ENCODE measurements at regions not wholly inside any gene's neighbourhood (a gene's known extent, or its start where the extent isn't known, plus 50 kb on each side); places are given as distances from the start of the nearest gene placed in this dataset.

DNA sequence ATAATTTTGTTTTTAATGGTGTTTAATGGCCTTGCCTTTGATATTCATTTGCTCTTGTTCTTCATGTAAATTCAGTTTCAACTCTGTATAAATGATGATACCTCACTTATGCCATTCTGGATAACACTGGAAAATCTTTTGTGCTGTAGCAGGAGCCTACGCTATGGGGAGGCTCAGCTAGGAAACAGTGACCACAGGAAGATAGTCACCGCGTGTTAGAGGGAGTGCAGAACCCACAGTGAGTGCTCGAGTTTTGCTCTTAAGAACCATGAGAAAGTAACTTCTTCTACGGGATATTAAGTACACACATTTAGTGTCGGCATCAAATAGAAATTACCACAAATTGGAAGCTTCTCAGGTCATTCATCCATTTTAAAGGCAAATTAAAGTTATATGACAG is 143.9 kb downstream of the IRX2 start:
- DNase-seq = no peak

DNA sequence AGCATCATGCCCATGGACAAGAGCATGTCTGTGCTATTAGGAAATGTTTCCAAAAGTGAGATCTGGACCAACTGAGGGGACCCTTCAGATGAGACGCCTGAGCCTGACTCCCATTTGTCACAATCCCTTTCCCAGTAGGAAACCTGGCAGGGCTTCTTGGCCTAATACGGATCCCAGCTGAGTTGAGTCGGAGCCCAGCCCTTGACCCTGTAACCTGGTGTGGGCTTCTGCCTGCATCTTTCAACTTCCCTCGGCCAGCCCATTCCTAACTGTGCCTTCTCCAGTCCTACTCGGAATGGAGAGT is 148.3 kb downstream of the IRX2 start:
- DNase-seq = no peak

DNA sequence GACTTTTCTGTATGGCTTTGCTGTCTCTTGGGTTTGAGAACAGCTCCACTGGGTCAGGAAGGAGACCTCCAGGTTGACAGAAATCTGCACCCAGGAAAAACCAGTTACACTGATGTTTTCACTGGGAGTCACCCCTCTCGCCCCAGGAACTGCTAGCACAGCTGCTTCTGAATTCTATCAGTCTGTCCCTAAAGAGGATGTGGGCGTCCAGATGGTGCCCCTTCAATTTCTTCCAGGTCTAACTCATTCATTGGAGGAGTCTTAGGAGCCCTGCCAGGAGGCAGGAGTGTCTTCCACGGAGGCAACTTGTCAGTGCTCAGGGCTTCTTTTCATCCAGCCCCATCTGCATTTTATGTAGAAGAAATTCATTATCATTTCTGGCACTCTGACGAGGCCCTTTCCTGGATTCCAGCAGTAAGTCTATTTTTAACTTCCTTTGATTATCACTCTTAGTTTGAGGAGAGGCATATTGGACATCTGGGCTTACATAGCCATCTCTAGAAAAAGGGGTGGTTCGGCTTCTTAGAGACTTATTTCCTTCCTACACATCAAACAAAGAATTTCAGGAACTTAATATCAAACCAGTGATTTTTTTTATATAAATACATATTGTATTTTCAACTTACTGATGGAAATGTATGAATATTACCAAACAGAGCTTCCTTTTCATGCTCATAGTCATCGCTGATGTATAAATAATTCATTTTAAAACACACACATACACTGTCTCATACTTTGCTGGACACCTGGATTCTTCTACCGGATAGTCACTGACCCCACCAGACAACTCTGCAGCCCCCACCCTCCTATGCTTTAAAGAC is 148.8 kb downstream of the IRX2 start:
- DNase-seq = peak in 3 of 58 donors; percentile 8 to 28 (median 26)

DNA sequence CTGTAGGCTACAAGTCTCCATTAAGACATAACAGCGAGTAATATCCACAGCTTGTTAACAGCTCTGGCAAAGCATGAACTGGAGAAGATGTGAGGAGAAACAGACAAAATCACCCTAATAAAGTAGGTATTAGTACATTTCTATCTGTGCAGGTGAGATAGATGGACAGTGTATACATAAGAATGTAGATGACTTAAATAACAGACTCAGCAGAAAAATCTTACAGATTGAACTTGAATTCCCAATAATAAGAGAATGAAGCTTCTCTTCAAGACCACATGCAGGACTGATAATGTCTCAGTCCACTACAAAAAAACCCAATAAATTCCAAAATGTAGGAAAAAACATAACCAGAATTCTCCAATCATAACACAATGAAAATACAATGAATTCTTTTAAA is 153.0 kb downstream of the IRX2 start:
- no peak for DNase-seq

DNA sequence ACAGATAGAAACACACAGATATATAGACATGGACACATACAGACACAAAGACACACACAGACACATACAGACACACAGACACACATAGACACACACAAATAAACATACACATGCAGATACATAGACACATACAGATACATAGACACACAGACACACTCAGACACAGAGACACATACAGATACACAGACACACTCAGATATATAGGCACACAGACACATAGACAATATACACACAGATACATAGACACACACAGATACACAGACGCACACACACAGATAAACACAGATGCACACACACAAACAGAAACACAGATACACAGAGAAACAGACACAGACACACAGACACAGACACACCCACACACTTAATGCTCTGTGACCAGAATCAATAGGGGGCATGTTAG is 156.8 kb downstream of the IRX2 start:
- no peak for DNase-seq

DNA sequence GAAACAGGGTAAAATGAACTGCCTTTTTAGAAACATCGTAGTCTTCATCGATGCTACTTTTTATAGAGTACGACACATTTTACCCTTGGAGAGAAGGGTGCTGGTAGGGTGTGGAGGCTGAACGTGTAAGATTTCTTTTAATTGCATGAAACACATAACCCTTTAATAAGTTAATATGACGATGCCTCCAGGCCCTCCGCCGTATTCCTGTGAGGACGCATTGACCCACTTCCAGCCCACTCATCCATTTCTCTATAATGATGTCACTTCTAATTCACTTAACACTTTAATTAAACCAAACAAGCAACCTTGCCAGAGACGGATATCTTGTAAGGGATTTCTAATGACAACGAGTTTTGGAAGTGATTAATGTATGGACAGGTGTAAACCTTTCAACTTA is 158.7 kb downstream of the IRX2 start:
- no peak for DNase-seq

DNA sequence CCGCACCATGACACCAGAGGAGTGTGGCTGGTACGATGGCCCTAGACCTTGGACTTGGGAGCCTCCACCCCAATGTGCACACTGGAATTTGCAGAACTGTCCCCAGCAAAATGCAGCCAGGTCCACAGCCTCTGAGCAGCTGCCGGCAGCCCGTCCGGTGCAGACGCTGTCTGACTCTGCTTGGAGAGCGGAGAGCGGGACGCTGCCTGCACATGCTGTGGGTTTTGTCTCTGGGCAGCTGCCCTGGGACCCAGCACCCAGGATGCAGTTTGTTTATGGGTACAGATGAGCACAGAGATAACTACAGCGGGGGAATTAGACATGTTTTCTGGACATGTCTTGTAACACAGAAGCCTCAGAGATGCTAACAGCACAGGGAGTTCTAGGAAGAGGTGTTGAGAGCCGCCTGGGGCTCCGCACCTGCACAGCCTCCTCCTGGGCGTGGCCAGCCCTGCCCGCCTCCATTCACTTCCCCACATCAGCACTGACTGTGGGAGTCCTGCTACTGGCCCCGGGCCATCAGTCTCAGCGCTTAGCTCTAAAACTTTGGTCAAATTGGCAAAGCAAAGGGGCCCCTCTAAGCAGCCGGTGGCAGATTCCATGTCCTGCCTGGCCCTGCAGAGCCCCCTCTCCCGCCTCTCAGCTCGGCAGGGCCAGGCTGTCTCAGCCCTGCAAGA is 159.6 kb downstream of the IRX2 start:
- no peak for DNase-seq

DNA sequence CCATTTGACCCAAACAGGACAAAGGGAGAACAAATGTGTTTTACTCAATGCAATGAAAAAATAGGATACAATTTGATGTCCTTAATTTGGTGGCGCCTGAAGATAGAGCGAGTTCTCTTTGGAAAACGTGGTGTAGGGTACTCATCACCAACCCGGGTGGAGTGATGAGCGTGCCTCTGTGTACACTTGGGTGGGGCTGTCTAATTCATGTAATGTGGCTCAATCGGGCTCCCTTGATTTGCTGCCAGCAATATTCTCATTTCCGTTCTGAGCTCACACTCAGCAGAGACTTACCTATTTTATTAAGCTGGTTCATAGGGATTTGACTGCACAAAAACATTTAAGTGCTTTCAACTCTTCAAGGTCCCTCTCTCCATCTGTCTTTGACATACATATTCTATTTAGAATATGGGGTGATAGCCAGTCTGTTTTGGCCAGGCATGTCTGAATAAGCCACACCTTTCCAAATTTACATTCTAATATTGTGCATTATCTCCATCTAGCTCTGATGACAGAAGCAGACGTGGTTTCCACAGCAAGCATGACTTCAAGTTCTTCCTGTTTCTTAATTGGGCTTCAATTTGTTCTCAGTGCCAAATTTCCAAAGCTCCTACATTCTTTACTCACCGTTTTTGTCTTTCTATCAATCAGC is 162.5 kb downstream of the IRX2 start:
- DNase-seq = no peak

DNA sequence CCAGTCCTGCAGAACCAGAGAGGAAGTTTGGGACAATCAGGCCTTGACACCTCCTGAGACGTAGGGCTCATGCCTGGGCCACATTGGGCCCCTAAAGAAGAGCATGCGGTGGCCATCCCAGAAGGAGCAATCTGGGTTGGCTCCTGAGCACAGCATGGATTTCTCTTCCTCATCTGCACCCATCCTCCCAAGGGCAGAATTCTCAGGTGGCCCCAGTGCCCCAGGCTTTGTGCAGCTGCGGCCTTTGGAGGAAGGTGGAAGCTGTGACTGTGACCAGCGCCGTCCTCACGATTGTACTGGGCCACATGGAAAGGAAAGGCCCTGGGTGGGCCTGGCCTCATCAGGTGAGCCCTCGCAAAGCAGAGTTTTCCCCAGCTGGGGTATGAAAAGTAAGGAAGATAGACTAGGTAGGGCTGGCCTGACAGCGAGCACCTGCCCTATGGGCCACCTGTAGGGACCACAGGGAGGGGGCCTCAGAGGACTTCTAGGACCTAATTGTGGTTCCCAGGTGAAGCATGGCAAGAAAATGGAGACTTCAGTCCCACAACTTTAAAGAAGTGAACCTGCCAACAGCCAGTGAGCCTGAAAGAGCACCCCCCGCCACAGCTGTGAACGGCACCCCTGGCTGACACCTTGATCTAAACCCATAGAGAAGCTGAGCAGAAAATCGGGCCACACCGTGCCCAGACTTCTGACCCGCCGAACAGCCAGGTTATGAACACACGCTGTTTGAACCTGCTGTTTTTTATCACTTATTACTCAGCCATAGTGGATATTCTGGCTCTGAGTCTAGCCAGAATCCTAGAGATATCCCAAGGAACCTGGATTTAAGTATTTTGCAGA is 164.1 kb downstream of the IRX2 start:
- no peak for DNase-seq

DNA sequence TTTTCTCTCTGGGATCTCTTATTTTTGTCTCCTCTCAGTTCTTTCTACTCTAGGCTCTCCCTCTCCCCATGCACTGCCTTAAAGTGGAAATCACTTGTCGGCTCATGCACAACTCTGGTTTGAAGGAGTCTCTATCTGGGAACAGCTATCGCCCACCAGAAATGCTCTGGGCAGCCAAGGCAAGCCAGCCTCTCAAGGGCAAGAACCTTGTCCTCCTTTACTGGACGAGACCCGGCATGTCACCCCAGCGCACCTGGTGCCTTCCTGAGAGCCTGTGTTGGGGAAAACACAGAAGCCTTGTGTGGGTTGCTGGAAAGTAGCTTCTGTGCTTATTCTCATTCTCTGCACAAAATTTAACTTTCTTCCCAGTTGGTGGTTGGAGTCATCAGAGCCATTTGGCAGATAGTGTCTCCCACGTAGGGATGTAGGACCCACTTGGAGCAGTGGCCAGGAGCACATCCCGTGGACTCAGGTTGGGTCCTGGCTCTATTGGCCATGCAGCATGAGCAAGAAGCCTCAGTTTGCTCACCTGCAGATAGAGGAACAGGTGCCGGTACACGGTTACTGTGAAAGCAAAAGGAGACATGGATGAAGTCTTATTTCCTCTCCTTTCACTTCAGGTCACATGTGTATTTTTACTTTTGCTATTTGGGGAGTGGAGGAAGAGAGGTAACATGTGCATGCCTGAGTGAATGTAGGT is 165.3 kb downstream of the IRX2 start:
- no peak for DNase-seq

DNA sequence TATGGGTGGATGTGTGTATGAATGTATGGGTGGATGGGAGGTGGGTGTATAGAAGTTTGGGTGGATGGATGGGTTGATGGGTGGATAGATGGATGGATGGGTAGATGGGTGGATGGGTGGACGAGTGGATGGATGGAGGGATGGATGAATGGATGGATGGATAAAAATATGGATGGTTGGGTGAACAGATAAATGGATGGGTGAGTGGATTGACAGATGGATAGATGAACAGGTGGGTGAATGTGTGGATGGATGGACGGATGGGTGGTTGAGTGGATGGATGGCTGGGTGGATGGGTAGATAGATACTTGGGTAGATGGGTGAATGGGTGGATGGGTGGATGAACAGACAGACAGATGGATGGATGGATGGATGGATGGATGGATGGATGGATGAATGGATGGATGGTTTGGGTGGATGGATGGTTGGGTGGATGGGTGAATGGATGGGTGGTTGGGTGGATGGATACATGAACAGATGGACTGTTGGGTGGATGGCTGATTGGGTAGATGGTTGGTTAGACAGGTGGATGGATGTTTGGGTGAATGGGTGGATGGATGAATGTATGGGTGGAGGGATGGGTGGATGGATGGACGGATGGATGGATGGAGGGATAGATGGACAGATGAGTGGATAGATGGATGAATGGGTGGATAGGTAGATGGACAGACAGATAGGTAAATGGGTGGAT is 166.8 kb downstream of the IRX2 start:
- no peak for DNase-seq

DNA sequence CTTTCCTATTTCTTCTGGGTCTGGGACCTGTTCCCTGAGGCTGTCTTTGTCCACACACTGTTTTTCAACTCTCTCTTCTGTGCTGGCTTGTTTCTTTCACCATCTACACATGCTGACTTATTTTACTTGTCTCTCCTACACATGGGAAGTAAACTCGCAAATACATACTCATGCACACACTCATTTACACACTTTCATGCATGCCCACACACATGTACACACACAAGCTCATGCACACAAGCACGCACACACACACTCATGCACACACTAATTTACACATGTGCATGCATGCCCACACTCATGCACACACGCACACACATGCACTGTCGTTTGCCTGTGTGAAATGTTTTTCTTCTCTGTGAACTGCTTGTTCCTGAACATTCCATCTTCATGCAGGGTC is 169.0 kb downstream of the IRX2 start:
- no peak for DNase-seq

DNA sequence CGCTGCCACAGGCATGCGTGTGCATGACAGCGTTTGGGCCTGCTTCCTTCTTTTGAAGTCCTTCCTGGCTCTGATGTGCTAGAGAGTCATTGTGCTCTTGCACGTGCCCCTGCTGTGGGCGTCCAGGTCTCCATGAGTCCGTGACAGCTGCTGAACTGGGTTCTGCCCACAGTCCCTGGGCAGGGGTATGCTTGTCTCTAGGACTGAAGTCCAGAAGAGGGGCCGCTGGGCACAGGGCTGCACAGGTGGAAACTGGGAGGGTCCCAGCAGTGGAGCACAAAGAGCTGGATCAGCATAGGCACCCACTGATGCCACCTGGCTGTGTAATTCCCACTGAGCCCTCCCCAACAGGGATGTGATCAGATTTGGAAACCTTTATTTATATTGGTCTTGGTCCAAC is 169.4 kb downstream of the IRX2 start:
- DNase-seq = no peak

DNA sequence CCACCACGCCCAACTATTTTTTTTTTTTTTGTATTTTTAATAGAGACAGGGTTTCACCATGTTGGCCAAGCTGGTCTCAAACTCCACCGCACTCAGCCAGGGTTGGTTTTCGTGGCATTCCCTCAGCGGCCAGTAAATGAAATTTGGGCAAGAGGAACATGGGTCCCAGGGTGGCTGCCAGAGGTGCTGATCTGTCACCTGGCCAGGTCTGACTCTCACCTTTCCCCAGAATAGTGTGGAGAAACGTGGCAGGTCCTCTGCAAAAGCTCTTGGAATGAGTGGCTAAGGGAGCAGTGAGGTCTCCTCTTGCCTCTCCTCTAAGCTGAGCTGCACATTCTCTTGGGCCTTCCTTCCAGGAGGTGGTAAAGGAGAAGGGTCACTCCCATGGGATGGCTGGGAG is 170.1 kb downstream of the IRX2 start:
- no peak for DNase-seq

DNA sequence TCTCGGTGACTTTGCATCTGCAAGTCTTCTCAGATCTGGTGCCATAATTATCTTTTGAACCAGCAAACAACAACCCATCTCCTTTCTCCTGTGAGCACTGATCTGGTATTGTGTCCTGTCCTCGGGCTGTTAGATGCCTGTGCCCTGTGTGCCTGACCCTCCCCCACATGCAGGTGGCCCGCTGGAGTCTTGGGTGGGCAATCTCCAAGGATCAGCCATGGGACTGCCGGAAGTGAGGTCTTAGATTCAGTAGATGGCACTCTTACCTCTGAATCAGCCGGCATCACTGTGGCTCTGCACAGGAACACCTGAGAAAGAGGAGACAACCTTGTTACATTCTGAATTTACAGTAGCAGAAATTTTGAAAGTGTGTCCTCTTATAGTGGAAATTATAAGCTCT is 172.4 kb downstream of the IRX2 start:
- DNase-seq = no peak

DNA sequence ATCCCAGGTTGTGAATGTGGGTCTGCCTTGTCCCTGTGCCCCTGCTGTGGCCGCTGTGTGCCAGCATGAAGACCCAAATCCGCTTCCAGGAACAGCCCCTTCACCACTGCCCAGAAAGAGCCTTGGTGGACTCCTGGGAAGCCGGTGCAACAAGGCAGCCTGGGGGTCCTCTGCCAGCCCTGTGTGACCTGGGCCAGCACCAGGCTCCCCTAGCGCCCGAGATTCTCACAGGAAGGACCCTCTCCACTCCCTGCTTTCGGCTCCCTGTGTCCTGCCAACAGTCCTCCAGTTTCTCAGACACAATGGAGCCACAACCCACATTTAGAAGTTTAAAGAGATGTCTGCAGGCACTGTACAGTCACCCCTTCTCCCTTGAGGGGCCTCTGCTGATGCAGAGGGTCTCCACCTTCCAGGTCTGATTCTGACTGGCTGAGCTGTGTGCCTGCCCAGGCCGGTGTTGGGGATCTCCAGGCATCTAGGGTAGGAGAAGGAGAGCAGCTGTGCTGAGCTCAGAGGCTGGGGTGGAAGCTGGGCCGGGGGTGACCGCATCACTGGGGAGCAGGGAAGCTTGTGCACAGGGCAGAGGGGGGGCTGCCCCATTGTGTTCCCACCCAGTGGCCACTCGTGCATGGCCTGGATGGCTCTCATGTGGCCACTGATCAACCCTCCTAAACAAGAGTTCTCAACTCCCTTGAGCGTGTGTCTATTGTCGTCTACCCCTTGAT is 174.0 kb downstream of the IRX2 start:
- DNase-seq = no peak

DNA sequence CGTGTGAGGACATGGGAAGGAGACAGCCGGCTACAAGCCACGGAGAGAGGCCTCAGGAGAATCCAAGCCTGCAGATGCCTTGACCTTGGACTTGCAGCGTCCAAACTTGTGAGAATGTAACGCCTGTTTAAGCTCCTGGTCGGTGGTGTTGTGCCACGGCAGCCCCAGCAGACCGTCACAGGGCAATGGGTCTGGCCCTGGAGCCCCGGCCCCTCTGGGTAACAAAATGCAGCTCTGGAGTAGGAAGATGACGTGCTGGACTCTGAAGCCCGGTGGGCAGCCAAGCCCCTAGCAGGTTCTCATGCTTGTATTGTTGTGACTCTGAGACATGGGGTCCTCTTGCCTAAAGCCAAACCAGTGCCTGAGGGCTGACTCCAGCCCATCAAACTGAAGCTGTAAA is 174.7 kb downstream of the IRX2 start:
- DNase-seq = no peak

DNA sequence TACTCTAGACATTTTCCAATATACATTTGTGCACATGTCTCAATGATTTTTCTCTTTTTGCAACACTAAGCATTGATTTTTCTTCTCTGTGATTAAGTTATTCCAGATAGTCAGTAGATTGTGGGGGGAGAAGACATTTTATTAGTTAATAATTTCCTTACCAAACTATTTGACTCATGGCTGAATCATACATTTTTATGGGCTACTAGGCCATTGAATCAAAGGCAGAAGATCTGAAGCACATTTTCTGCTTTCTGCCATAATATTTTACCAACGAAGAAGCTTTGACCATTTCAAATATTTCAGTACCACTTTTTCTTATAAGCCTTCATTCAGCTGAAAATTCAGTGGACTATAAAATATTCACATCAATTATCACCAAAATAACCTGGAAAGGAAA is 175.6 kb downstream of the IRX2 start:
- DNase-seq = no peak

DNA sequence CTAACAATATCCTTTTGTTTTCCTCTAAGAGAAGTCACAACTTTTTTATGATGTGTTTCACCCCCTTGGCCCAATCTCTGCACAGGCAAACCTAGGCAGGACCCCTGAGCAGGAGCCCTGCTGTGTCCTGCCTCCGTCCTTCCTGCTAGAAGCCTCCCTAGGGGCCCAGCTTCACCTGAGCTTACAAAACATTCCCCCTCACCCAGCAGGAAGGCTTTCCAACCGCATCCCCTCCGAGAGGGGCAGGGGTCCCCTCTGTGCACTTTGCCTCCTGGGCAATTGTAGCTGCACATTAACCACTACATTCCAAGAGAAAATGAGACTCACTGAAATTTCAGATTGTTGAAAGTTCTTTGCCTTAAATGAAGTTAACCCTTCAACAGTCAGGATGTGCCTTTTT is 176.2 kb downstream of the IRX2 start:
- DNase-seq = no peak

DNA sequence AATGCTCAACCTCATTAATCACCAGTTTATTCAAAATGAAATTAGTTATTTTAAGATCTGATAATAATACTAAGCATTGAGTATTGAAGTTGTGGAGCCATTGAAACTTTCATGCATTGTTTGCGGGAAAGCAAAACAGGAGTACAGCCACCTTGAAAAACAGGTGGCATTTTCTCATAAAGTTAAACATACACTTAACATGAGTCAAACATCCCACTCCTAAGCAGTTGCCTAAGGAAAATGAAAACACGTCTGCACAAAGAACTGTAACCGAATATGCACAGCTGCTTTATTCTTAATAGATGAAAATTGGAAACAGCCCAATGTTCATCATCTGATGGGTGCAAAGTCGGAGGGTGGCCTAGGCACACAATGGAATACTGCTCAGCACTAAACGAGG is 177.3 kb downstream of the IRX2 start:
- no peak for DNase-seq

All from anterior cingulate cortex (tissue), 58 donors.